Upper lobe of left lung (tissue), 4 donors: ENCODE measurements at regions not wholly inside any gene's neighbourhood (a gene's known extent, or its start where the extent isn't known, plus 50 kb on each side); places are given as distances from the start of the nearest gene placed in this dataset.

ENCODE experiments used
- EP300 ChIP-seq, 4 donors: sonication (generic); formaldehyde crosslinking; IDR thresholded peaks; one replicate each; pipeline ENCODE4 v1.5.1; 2017; ENCODE audit warnings: antibody characterized with exemption in 4 of 4, control low read depth in 2 of 4
- POLR2AphosphoS5 ChIP-seq, 2 donors: sonication (generic); formaldehyde crosslinking; IDR thresholded peaks; one replicate each; pipeline ENCODE4 v1.5.1; 2017; ENCODE audit warnings: antibody characterized with exemption in 2 of 2
- TF ChIP-seq, protein P1 (sequence below), 6 experiments: fragments of 450-650 bp in 4 of 6; fragments of 200-600 bp in 2 of 6; sonication (generic) in 2 of 6; IDR thresholded peaks; one replicate each; pipeline ENCODE4 v1.5.1; 2016 to 2019; ENCODE audit warnings: antibody characterized with exemption in 6 of 6

DNA sequence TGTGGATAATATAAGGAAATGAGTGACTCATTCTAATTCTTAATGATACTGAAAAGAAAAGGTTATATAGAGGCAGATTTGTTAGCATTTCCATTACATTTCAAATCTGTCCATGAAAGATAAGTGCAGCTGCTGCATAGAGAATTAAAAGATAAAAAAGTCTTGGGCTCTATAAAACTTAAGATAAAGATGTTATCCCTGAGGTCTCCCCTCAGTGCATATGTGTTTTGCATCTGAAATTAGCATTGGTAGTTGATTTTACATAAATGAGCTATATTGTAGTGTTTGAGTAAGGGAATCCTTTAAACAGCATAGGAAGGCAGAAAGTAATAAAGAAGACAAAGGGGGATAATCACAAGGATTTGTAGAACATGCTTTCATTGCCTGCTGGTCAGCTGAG, 206.2 kb downstream of the FSCB start:
- TF ChIP-seq, protein P1, sequence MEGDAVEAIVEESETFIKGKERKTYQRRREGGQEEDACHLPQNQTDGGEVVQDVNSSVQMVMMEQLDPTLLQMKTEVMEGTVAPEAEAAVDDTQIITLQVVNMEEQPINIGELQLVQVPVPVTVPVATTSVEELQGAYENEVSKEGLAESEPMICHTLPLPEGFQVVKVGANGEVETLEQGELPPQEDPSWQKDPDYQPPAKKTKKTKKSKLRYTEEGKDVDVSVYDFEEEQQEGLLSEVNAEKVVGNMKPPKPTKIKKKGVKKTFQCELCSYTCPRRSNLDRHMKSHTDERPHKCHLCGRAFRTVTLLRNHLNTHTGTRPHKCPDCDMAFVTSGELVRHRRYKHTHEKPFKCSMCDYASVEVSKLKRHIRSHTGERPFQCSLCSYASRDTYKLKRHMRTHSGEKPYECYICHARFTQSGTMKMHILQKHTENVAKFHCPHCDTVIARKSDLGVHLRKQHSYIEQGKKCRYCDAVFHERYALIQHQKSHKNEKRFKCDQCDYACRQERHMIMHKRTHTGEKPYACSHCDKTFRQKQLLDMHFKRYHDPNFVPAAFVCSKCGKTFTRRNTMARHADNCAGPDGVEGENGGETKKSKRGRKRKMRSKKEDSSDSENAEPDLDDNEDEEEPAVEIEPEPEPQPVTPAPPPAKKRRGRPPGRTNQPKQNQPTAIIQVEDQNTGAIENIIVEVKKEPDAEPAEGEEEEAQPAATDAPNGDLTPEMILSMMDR (IDR thresholded peaks at IDR 0.05) = no peak
- TF ChIP-seq POLR2AphosphoS5 (IDR thresholded peaks at IDR 0.05) (no peak), EP300 (IDR thresholded peaks at IDR 0.05) (no peak)
